Hypothalamus (tissue), 51 donors: ENCODE measurements at regions not wholly inside any gene's neighbourhood (a gene's known extent, or its start where the extent isn't known, plus 50 kb on each side); places are given as distances from the start of the nearest gene placed in this dataset.

Source experiments
- DNase-seq, 51 donors: peaks; one replicate each; lab custom pipeline; 2025; lab: John Stamatoyannopoulos, UW

DNA sequence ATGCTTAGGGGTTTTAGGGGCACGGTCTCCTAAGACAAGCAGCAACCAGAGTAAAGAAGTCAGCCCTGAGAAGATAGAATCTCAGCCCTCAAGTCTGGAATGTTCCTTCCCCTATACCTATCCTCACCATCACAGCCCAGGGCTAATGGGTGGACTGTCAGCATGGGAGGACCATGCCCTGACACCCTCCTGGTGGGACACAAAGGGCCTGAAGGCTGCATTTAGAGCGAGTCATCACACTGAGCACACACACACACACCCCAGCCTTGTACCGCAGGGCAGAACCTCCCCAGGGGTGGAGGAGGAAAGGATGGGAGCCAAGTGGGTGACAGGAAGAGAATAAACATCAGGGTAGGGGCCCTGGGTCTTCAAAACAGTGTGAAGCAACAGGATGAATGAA lies 174.8 kb upstream of the SERP2 start:
- no peak for DNase-seq

DNA sequence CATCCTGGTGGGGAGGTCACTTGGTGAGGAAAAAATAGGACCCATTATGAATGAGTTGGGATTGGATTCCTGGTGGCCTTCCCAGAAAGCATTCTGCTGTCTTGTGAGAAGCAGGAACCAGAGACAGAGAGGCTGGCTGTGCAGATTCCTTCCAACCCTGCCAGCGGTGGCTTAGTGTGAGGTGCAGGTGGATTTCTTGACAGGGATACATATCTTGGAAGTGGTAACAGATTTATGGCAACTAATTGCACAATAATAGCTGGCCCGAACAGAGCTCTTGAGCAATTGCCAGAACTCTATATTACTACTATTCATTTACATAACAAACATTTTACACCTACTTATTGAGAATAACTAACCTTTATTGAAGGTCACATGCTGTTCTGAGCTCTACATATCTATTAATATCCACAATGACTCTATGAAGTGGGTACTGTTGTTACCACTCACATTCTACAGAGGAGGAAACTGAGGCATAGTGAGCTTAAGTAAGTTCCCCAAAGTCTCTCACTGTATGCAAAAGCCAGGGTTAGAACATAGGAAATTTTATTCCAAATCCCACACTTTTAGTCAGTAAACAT lies 173.9 kb upstream of the SERP2 start:
- peak in 2 of 51 donors; percentile 6 to 35 for DNase-seq

GRCh38 chr13:44206434-44206833 lies 167.2 kb upstream of the SERP2 start:
- no peak for DNase-seq

- DNase-seq: no peak
Measured at GRCh38 chr13:44207476-44207875, 166.1 kb upstream of the SERP2 start.

GRCh38 chr13:44210525-44210924 lies 163.1 kb upstream of the SERP2 start:
- DNase-seq: peak in 1 of 51 donors; percentile 80

GRCh38 chr13:44211286-44211685 lies 162.3 kb upstream of the SERP2 start:
- DNase-seq: peak in 35 of 51 donors; percentile 10 to 91 (median 47)

DNA sequence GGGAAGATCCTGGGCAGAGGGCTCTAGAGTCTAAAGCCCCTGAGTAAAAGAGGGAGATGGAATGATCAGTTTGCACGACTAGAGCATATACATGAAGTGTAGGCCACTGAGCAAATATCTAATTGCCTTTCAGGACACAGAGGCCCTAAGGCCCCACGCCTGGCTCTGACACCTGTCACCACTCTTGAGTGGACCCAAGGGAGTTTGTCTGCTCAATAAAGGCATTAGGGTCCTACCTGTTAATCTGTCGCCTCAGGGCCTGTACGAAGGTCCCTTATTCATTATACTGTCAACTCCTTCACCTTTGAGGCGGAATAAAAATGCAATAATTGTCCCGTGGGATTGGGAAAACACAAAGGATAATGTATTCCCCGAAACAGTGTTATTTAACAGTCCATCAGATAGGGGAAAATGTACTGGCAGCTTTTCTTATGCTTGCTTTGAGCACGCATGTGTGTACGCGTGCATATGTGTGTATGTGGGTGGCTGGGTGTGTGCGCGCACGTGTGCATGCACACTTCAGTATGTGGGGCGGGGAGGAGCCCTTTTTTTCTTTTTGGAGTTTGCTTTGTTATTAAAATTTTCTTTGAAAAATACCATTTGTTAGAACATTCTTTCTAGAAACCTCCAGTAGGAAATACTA lies 161.8 kb upstream of the SERP2 start:
- DNase-seq: peak in 2 of 51 donors; percentile 16 to 86

DNA sequence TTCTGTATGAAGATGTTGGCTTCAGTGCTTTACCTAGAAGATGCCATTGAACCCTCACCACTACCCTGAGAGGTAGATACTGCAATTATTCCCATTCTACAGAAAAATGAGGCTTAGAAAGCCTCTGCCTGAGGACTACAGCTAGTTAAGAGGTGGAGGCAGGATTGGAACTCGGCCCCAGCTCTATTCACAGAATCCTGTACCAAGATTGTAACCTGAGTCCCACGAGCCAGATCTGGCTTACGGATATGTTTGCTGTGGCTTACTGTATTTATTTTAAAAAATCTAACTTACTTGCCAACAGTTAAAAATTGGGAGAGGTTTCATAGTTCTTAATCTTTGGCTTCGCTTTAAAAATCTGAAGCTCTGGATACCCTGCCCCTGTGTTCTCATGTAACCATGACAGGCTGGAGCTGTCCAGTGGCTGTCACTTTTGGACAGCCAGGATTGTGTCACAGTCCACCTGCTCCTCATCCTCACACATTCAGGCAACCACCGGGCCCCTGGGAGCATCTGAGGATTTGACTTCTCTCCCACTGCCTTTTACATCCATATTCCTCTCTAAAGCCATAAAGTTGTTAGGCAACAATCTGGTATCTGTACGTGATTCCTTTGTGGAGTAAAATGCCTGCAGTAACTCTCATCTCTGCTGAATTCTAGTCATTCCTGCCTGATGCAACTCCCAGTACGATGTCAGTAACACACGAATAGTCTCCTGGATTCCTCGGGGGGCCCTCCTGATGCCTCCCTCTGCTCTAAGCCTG lies 160.8 kb upstream of the SERP2 start:
- DNase-seq: no peak

DNA sequence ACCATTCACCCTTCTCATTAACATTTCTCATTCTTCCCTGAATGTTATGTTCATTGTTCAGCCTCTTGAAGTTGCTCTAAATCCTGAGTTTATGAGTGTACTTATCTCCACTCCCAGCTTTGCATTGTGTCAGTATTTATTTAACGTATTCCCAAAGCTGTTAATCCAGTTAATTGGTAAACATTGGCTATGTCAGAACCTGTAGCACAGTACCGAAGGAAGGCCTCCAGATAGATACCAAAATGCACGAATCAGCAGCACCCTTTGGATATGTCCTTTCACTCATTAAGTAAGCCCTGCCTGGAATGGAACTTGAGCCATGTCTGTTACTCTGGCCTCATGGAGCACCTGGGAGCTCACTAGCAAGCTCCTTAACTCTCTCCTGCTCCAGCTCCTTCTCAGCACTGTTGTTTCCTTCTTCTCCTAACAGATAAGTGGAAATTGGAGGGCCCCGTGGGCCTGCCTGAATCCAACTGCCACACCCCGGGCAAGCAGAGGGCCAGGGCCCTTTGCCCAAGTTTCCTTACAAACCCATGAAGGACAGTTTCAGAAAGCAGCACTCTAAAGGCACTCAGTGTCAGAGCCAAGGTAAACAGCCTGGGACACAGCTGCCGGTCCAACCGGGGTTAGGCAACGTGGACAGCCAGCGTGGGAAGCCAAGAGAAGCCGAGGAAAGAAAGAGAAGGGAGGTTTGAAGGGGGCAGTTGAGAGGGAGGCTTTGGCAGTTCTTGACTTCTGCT lies 155.0 kb upstream of the SERP2 start:
- peak in 35 of 51 donors; percentile 6 to 82 (median 41) for DNase-seq

DNA sequence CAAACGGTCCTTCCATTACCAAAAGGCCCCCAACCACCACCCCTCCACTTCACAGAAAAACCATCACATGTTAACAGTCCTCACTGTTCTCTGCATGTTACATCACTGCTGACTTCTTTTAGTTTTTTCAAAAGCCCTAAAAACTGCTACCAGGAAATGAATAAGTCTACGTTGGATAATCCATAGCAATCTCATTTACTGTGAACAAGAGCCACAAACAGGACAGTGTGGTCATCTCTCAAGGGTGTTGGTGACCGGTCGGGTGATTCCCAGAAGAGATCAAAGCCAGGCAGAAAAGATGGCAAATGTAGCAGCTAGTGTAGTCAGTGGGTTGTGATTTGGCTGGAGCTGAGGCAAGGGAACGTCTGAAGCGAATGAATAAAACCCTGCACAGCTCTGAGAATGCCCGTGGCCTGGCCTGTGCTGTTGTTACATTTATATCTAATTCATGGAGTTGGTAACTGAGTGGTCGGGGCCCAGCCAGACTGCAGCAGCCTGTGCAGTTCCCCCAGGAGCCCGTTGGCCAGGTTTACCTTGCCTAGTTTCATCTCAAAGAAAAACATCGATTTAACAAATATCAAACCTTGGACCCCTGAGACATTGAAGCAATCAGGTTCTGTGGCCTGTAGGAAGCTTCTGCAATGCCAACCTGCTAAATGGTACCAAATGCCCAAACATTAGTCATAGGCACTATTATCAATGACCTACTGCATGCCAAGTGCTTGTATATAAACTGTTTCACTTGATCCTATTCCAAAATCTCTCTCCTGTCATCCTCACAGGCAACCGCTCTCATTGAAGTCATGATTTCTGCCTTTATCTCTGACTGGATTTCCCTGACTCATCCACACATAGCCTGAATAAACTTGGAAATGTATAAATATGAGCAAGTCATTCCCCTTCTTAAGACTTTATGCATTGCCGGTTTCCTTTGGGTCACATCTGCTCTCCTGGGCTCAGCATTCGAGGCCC lies 153.8 kb upstream of the SERP2 start:
- DNase-seq: peak in 1 of 51 donors; percentile 8

- DNase-seq: no peak
Measured at GRCh38 chr13:44220948-44221347, 152.7 kb upstream of the SERP2 start.

GRCh38 chr13:44221657-44222056 lies 152.0 kb upstream of the SERP2 start:
- no peak for DNase-seq

- DNase-seq: no peak
Measured at GRCh38 chr13:44223770-44224444, 149.7 kb upstream of the SERP2 start.

- no peak for DNase-seq
Measured at GRCh38 chr13:44224450-44225149, 149.0 kb upstream of the SERP2 start.

- DNase-seq: no peak
Measured at GRCh38 chr13:44229371-44230030, 144.1 kb upstream of the SERP2 start.

DNA sequence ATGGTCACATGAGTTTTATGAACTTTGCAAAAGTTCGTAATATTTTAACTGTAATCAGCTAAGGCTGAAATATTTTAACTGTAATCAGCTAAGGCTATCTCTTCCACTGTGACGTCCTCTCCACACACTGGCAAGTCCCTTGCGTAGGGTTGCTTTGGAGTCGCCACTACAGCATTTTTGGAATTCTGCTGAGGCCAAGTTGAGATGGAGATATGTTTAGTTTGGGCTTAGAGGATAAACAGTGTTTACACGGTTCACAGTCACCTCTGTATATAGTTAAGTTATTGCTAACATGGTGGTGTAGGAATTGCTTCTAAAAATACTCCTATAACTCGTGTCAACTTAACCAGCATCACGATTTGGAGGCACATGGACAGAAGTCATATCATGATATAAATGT lies 143.6 kb upstream of the SERP2 start:
- DNase-seq: no peak

DNA sequence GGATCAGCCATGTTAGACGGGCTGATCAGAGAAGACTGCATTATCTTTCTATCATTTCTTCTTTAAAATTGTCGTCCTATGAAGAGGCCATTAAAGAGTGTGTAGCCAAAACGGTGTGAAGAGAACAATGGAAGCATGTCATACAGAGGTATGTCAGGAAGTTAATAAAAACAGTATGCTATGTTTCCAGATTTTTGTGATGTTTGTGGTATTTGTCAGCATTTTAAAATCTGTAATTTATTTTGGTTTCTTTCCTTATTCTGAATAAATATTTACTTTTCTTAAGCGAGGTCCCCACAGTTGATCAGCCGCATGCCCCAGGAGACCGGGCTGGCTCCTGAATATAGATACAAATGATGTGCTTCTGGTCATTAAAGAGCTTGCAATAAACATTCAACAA lies 142.9 kb upstream of the SERP2 start:
- DNase-seq: no peak
